Lower lobe of right lung (tissue), 2 donors: ENCODE measurements at regions not wholly inside any gene's neighbourhood (a gene's known extent, or its start where the extent isn't known, plus 50 kb on each side); places are given as distances from the start of the nearest gene placed in this dataset.

Experiments used
- ATAC-seq, 2 donors: fragments of 200-7000 bp; cut with Tn5 transposase; one replicate each; pipeline ENCODE4 v1.9.1; 2020 to 2022; ENCODE audit warnings: mild to moderate bottlenecking in 2 of 2, moderate library complexity in 2 of 2
- DNase-seq: peaks from one replicate; pipeline ENCODE4 v3.0.0-alpha.2; 2020
- H3K27ac ChIP-seq: fragments of 200-600 bp; one replicate; pipeline ENCODE4 v1.8.0; 2022
- H3K27me3 ChIP-seq: fragments of 200-600 bp; one replicate; pipeline ENCODE4 v1.8.0; 2022; ENCODE audit warnings: low read depth
- H3K36me3 ChIP-seq: fragments of 200-600 bp; one replicate; pipeline ENCODE4 v1.8.0; 2022; ENCODE audit warnings: mild to moderate bottlenecking
- H3K4me1 ChIP-seq: fragments of 200-600 bp; one replicate; pipeline ENCODE4 v1.8.0; 2022
- H3K4me3 ChIP-seq: fragments of 200-600 bp; one replicate; pipeline ENCODE4 v1.8.0; 2022; ENCODE audit warnings: mild to moderate bottlenecking
- H3K9me3 ChIP-seq: fragments of 200-600 bp; one replicate; pipeline ENCODE4 v1.8.0; 2022
- CTCF ChIP-seq: fragments of 200-600 bp; IDR thresholded peaks from one replicate; pipeline ENCODE4 v1.8.0; 2022; ENCODE audit warnings: antibody characterized with exemption, mild to moderate bottlenecking
- intact Hi-C: fragments of 100-400 bp; cut with DNase I; formaldehyde crosslinking; loops from one replicate; pipeline ENCODE4 v1.11.0; 2022
- donor health status: DM: no; HTN: yes; CAD: no; lungs with severe emphysema.

GRCh38 chr13:57552437-57552836 is 79.1 kb upstream of the PCDH17 start:
- Histone ChIP-seq H3K27ac (no peak overlapping the region), H3K36me3 (no peaks in the 10 kb centered on the region), H3K9me3 (peaks cover 10% of the 10 kb centered on the region), H3K4me1 (no peaks in the 10 kb centered on the region), H3K4me3 (no peak overlapping the region), H3K27me3 (no peaks in the 10 kb centered on the region)
- intact Hi-C loops = no loop called here
- no peak for ATAC-seq
- DNase-seq = no peak
- no peak for TF ChIP-seq CTCF

- Histone ChIP-seq H3K36me3 (no peaks in the 10 kb centered on the region), H3K4me3 (no peak overlapping the region), H3K27me3 (no peaks in the 10 kb centered on the region), H3K9me3 (peaks cover 10% of the 10 kb centered on the region), H3K4me1 (no peaks in the 10 kb centered on the region), H3K27ac (no peak overlapping the region)
- no peak for DNase-seq
- intact Hi-C loops = no loop called here
- TF ChIP-seq CTCF = no peak
- no peak for ATAC-seq
These were observed 77.6 kb upstream of the PCDH17 start for GRCh38 chr13:57553932-57554331.

DNA sequence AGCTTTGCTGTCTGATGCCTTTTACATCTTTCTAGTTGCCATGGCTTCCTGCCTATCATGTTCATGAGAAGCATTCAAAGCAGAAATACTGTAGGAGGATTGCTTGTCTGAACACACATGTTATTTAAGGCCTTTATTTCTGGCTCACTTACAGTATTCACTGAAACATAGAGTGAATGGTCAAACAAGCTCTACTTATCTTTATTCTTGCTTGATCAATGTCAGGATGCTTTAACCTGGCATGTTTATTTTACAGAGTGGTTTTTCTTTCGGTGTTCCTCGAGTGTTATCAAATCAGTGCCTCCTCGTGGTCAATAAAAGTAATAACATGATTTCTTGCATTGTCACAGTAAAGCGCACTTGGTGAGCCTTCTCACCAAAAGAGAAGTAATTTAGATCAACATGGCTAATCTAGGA is 73.5 kb upstream of the PCDH17 start:
- no peak for ATAC-seq
- no peak for DNase-seq

DNA sequence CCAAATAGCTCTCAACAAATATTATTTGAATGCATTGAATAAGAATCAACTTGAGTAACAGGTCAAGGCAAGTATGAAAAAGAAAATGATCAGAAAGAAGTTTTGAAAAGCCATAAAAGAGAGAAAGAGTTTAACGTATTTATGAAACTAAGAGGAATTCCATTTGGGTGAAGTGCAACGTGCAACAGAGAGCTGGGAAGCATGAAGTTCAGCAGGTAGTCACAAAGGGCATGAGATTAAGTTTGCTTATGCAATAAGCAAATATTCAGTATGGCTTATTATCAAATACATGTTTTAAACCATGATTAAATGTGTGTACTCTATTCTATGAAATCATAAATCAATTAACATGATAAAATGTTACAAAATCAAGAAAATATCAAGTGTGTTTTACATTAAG is 62.7 kb upstream of the PCDH17 start:
- no peaks in the 10 kb centered on the region for H3K9me3 ChIP-seq
- no peaks in the 10 kb centered on the region for H3K36me3 ChIP-seq
- no peak overlapping the region for H3K27ac ChIP-seq
- no peaks in the 10 kb centered on the region for H3K4me1 ChIP-seq
- H3K4me3 ChIP-seq = no peak overlapping the region
- intact Hi-C loops = no loop called here
- no peak for ATAC-seq
- H3K27me3 ChIP-seq = no peaks in the 10 kb centered on the region
- TF ChIP-seq CTCF = no peak
- no peak for DNase-seq

More for the DNA sequence above, 73.5 kb upstream of the PCDH17 start:
- H3K36me3 ChIP-seq = no peaks in the 10 kb centered on the region
- H3K27ac ChIP-seq = no peak overlapping the region
- intact Hi-C loops = no loop called here
- no peaks in the 10 kb centered on the region for H3K4me1 ChIP-seq
- no peaks in the 10 kb centered on the region for H3K27me3 ChIP-seq
- H3K4me3 ChIP-seq = no peak overlapping the region
- TF ChIP-seq CTCF = no peak
- H3K9me3 ChIP-seq = peaks cover 8% of the 10 kb centered on the region

GRCh38 chr13:57569986-57570385 is 61.6 kb upstream of the PCDH17 start:
- H3K27me3 ChIP-seq = no peaks in the 10 kb centered on the region
- H3K9me3 ChIP-seq = no peaks in the 10 kb centered on the region
- ATAC-seq (no peak), DNase-seq (no peak)
- no peak for TF ChIP-seq CTCF
- intact Hi-C loops = no loop called here
- no peaks in the 10 kb centered on the region for H3K4me1 ChIP-seq
- no peak overlapping the region for H3K27ac ChIP-seq
- no peaks in the 10 kb centered on the region for H3K36me3 ChIP-seq
- no peak overlapping the region for H3K4me3 ChIP-seq
